Subcutaneous abdominal adipose tissue (tissue), 5 donors: ENCODE measurements at regions not wholly inside any gene's neighbourhood (a gene's known extent, or its start where the extent isn't known, plus 50 kb on each side); places are given as distances from the start of the nearest gene placed in this dataset.

ENCODE experiments used
- H3K27ac ChIP-seq: one replicate; pipeline ENCODE4 v1.7.0; 2013; ENCODE audit warnings: low read depth, mild to moderate bottlenecking, inconsistent platforms, low read length, moderate library complexity
- H3K27me3 ChIP-seq, 5 donors: one replicate each; pipeline ENCODE4 v1.7.0; 2013; ENCODE audit warnings: low read length in 5 of 5, inconsistent platforms in 1 of 5; ENCODE audit not compliant: control insufficient read depth in 5 of 5, insufficient read depth in 4 of 5
- H3K36me3 ChIP-seq, 5 donors: one replicate each; pipeline ENCODE4 v1.7.0; 2013; ENCODE audit warnings: low read length in 5 of 5; ENCODE audit not compliant: control insufficient read depth in 5 of 5, insufficient read depth in 5 of 5
- H3K4me1 ChIP-seq, 5 donors: one replicate each; pipeline ENCODE4 v1.7.0; 2013; ENCODE audit warnings: low read length in 5 of 5, mild to moderate bottlenecking in 3 of 5, moderate library complexity in 1 of 5; ENCODE audit not compliant: control insufficient read depth in 5 of 5, insufficient read depth in 5 of 5
- H3K4me3 ChIP-seq, 5 donors: one replicate each; pipeline ENCODE4 v1.7.0; 2013; ENCODE audit warnings: low read length in 5 of 5, low read depth in 1 of 5
- H3K9ac ChIP-seq, 5 donors: one replicate each; pipeline ENCODE4 v1.7.0; 2013; ENCODE audit warnings: low read length in 5 of 5, mild to moderate bottlenecking in 4 of 5, moderate library complexity in 3 of 5
- H3K9me3 ChIP-seq, 5 donors: one replicate each; pipeline ENCODE4 v1.7.0; 2013; ENCODE audit warnings: low read length in 5 of 5; ENCODE audit not compliant: control insufficient read depth in 5 of 5
- donor health status: healthy.
- donor health status: healthy.
- donor health status: healthy.
- donor health status: healthy.
- donor health status: healthy.

GRCh38 chr9:2332663-2333062 is 288.9 kb upstream of the VLDLR start:
- peaks cover 4 to 30% (median 26%) of the 10 kb centered on the region in 5 donors for H3K4me1 ChIP-seq
- H3K27me3 ChIP-seq: no peaks in the 10 kb centered on the region
- H3K27ac ChIP-seq: no peak overlapping the region
- H3K4me3 ChIP-seq: no peak overlapping the region
- no peaks in the 10 kb centered on the region for H3K36me3 ChIP-seq
- H3K9me3 ChIP-seq: no peaks in the 10 kb centered on the region
- H3K9ac ChIP-seq: no peak overlapping the region

- Histone ChIP-seq H3K36me3 (no peaks in the 10 kb centered on the region), H3K27ac (no peak overlapping the region), H3K9me3 (no peaks in the 10 kb centered on the region)
Measured at GRCh38 chr9:2335260-2335659, 286.3 kb upstream of the VLDLR start.

DNA sequence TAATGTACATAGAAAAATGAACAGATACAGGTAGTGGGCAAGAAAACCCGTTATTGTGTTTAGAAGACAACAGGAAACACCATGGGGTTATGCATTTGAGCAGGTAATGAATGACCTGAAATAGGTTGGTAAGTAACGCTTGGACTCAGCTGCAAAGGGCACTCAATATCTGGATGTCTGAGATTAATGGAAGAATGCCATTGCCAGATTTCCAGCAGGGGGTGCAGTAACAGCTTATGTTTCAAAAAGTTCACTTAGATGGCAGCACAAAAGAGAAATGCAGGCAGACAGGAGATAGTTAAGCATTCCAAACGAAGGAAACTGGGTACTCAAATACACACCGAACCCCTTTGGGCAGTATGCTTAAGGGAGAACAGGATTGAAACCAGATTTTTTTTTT is 285.5 kb upstream of the VLDLR start:
- Histone ChIP-seq H3K27me3 (no peaks in the 10 kb centered on the region), H3K36me3 (no peaks in the 10 kb centered on the region), H3K4me1 (peaks cover 4 to 43% (median 34%) of the 10 kb centered on the region in 5 donors), H3K27ac (no peak overlapping the region), H3K4me3 (no peak overlapping the region), H3K9me3 (no peaks in the 10 kb centered on the region), H3K9ac (no peak overlapping the region)

More at GRCh38 chr9:2335260-2335659, 286.3 kb upstream of the VLDLR start:
- H3K27me3 ChIP-seq: no peaks in the 10 kb centered on the region
- peak overlapping the region in 1 of 5 donors; percentile 19 for H3K9ac ChIP-seq
- no peak overlapping the region for H3K4me3 ChIP-seq
- H3K4me1 ChIP-seq: peaks cover 4 to 43% (median 34%) of the 10 kb centered on the region in 5 donors

DNA sequence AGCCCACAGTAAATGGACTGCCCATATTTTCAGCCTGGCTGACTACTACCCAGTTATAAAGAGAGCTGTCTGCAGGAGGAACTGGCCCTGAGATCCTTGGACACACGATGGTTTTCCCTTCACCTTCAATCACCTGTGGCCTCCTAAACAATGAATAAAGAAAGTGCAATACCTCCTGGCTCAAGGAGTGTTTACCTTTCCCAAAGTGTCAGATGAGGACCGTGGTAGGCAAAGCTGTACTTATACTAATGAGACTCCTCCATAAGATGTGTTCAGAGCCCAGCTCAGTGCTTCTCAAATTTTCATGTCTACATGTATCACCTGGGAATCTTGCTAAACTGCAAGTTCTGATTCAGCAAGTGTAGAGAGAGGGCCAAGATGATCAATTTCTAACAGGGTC is 284.5 kb upstream of the VLDLR start:
- H3K36me3 ChIP-seq: no peaks in the 10 kb centered on the region

DNA sequence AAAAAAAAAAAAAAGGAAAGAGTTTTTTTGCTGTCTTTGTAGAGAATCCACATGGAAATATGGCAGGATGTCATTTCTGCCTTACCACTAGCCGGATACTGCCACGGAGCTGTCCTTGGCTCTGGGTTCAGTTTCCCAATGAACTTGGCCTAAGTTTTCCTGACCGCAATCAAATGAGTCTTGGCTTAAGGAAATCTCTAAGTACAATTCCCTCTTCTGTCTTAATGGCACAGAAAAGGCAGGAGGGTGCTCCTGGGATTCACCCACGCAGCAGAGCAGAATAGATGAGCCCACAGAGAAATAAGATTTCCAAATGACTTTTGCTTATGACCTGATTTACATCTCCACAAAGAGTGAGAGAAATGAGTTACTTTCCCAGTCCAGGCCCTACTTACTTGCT is 284.0 kb upstream of the VLDLR start:
- no peaks in the 10 kb centered on the region for H3K9me3 ChIP-seq
- peak overlapping the region; percentile 8 for H3K27ac ChIP-seq
- no peaks in the 10 kb centered on the region for H3K36me3 ChIP-seq
- H3K4me3 ChIP-seq: no peak overlapping the region
- no peaks in the 10 kb centered on the region for H3K27me3 ChIP-seq
- H3K9ac ChIP-seq: no peak overlapping the region
- H3K4me1 ChIP-seq: peaks cover 4 to 43% (median 34%) of the 10 kb centered on the region in 5 donors

More for the DNA sequence above, 284.5 kb upstream of the VLDLR start:
- Histone ChIP-seq H3K4me3 (no peak overlapping the region), H3K9ac (no peak overlapping the region), H3K9me3 (no peaks in the 10 kb centered on the region), H3K27ac (peak overlapping the region; percentile 8), H3K27me3 (no peaks in the 10 kb centered on the region), H3K4me1 (peaks cover 4 to 43% (median 34%) of the 10 kb centered on the region in 5 donors)

DNA sequence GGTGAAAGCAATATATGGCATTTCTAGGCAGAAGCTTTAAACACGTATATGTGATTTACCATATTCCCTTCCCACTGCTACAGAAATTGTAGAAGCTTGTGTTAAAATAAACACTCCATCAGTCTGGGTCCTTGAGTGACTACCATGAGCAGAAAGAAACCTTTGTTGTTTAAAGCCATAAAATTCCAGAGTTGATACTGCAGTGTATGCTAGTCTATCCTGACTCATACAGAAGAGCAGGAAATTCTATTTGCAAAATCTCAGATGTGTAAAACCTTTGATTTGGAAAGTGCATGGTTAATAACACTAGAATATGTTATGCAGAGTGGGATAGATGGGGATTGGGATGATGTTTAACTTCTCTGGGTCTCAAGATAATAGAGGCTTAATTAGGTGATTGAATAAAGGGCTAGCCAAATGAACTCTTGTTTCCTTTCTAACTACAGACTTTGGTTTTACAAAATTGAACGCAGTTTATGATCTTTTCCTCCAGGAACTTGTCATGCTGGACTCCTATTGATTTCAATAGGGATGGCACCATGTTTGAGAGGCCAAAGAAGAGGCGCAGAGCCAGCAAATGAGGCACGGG is 282.7 kb upstream of the VLDLR start:
- Histone ChIP-seq H3K9me3 (no peaks in the 10 kb centered on the region), H3K27ac (no peak overlapping the region), H3K4me1 (peaks cover 4 to 40% (median 34%) of the 10 kb centered on the region in 5 donors), H3K27me3 (no peaks in the 10 kb centered on the region), H3K9ac (no peak overlapping the region), H3K4me3 (no peak overlapping the region), H3K36me3 (no peaks in the 10 kb centered on the region)

GRCh38 chr9:2339416-2339815 is 282.2 kb upstream of the VLDLR start:
- Histone ChIP-seq H3K4me3 (no peak overlapping the region), H3K9me3 (no peaks in the 10 kb centered on the region), H3K36me3 (no peaks in the 10 kb centered on the region), H3K27ac (no peak overlapping the region), H3K9ac (no peak overlapping the region), H3K27me3 (no peaks in the 10 kb centered on the region), H3K4me1 (peaks cover 4 to 40% (median 34%) of the 10 kb centered on the region in 5 donors)

GRCh38 chr9:2340046-2340760 is 281.4 kb upstream of the VLDLR start:
- no peak overlapping the region for H3K4me3 ChIP-seq
- no peaks in the 10 kb centered on the region for H3K27me3 ChIP-seq
- H3K4me1 ChIP-seq: peaks cover 0 to 33% (median 28%) of the 10 kb centered on the region in 5 donors
- H3K9me3 ChIP-seq: no peaks in the 10 kb centered on the region
- no peak overlapping the region for H3K27ac ChIP-seq
- H3K9ac ChIP-seq: no peak overlapping the region
- H3K36me3 ChIP-seq: no peaks in the 10 kb centered on the region

GRCh38 chr9:2341126-2341525 is 280.5 kb upstream of the VLDLR start:
- Histone ChIP-seq H3K36me3 (no peaks in the 10 kb centered on the region), H3K9me3 (no peaks in the 10 kb centered on the region), H3K4me1 (peaks cover 0 to 23% (median 19%) of the 10 kb centered on the region in 5 donors), H3K27ac (no peak overlapping the region), H3K27me3 (no peaks in the 10 kb centered on the region), H3K9ac (no peak overlapping the region), H3K4me3 (no peak overlapping the region)

DNA sequence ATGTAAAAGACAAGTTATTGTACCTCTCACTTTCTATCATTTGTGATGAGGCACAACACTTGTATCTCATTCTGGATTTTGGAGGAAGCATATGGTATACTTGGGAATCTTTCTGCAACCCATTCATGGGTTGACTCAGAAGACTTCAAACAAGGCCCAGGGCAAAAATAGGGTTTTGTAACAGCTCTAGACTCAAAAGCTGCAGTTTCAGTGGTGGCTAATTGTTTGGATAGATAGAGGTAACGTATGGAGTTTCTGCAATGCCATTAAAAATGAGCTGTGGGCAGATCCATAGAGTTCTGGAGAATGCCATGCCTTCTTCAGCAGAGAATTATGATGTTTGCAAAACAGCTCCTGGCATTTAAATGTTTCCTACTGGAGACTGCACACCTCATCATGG is 279.6 kb upstream of the VLDLR start:
- Histone ChIP-seq H3K36me3 (no peaks in the 10 kb centered on the region), H3K27me3 (no peaks in the 10 kb centered on the region), H3K4me1 (peaks cover 0 to 20% (median 17%) of the 10 kb centered on the region in 5 donors), H3K9ac (no peak overlapping the region), H3K9me3 (peaks cover 0 to 4% (median 0%) of the 10 kb centered on the region in 5 donors), H3K27ac (no peak overlapping the region), H3K4me3 (no peak overlapping the region)
